ENCODE measurements at regions not wholly inside any gene's neighbourhood (a gene's known extent, or its start where the extent isn't known, plus 50 kb on each side); places are given as distances from the start of the nearest gene placed in this dataset.

- Histone ChIP-seq H2BK12ac (ENCODE audit: insufficient read length, low read depth, low read length) (no peak overlapping the region), H3T11ph (ENCODE audit: low read length) (no peak overlapping the region), H2BK20ac (ENCODE audit: low read depth, low read length, poor library complexity, severe bottlenecking) (no peak overlapping the region), H3K14ac (ENCODE audit: insufficient read depth, low read length) (no peak overlapping the region), H2BK15ac (ENCODE audit: low read depth, low read length) (no peak overlapping the region), H3K4me2 (ENCODE audit: insufficient read depth, insufficient read length, low read length) (no peak overlapping the region), H3K23ac (ENCODE audit: insufficient read length, low read depth, low read length) (no peak overlapping the region), H2AK5ac (ENCODE audit: insufficient read length, low read length) (no peak overlapping the region), H4K91ac (ENCODE audit: insufficient read length, low read depth, low read length) (no peak overlapping the region), H4K5ac (ENCODE audit: insufficient read length, low read depth, low read length) (no peak overlapping the region), H3K23me2 (ENCODE audit: insufficient read length, low read depth, low read length, poor library complexity, severe bottlenecking) (no peaks in the 10 kb centered on the region), H3K4me1 (ENCODE audit: insufficient read depth, low read length) (no peaks in the 10 kb centered on the region), H3K79me1 (ENCODE audit: insufficient read depth, low read depth, low read length, poor library complexity, severe bottlenecking) (no peaks in the 10 kb centered on the region), H2AFZ (ENCODE audit: low read length) (no peak overlapping the region), H4K8ac (replicated peaks; ENCODE audit: insufficient read length, low read depth, low read length) (no peak overlapping the region), H3K4ac (ENCODE audit: low read depth, low read length) (no peak overlapping the region), H3K79me2 (ENCODE audit: insufficient read depth, low read length) (no peaks in the 10 kb centered on the region), H2BK5ac (ENCODE audit: insufficient read length, low read length) (no peak overlapping the region), H3K27me3 (ENCODE audit: insufficient read depth, low read length) (no peaks in the 10 kb centered on the region), H3K18ac (ENCODE audit: insufficient read length, low read depth, low read length) (no peak overlapping the region), H3K9ac (ENCODE audit: extremely low read depth, insufficient read length, low read length) (no peak overlapping the region), H3K56ac (ENCODE audit: insufficient read length, low read depth, low read length) (no peak overlapping the region), H4K20me1 (ENCODE audit: control insufficient read depth, insufficient read depth, insufficient read length) (no peaks in the 10 kb centered on the region), H2BK120ac (ENCODE audit: low read depth, low read length, poor library complexity, severe bottlenecking) (no peak overlapping the region), H3K27ac (ENCODE audit: insufficient read length, low read depth, low read length) (no peak overlapping the region), H3K9me3 (ENCODE audit: control insufficient read depth, low read depth, low read length) (no peaks in the 10 kb centered on the region)
- H3K4me3 Mint-ChIP-seq: no peak overlapping the region
- H3K4me1 Mint-ChIP-seq: no peaks in the 10 kb centered on the region
- no peak overlapping the region for H3K27ac Mint-ChIP-seq
- H3K9me3 Mint-ChIP-seq: peaks cover 2 to 6% of the 10 kb centered on the region in 2 experiments; a peak in 1 of 5 replicates
- H3K36me3 Mint-ChIP-seq (ENCODE audit: insufficient read depth in 1 of 3, low read depth in 3 of 3): 0 out of 7 replicates have a peak, but pooled peaks cover 0 to 4% (median 0%) of the 10 kb centered on the region in 3 experiments
- DNase-seq: no peak
- no CpG with 5 or more reads among the region's 2 CpGs for WGBS (ENCODE audit: extremely low coverage, insufficient read length, low lambda C conversion rate)
- H3K27me3 Mint-ChIP-seq (ENCODE audit: low read depth): no peaks in the 10 kb centered on the region; the same call in 1 of the 2 replicates
- TF ChIP-seq CTCF (conservative IDR thresholded peaks at IDR 0.05): no peak
Measured at GRCh38 chr1:115175596-115175995, 86.3 kb upstream of the TSPAN2 start.
